DMS53 treated with DMSO at 0.1 percent for 48 hours (cell line): ENCODE measurements at regions not wholly inside any gene's neighbourhood (a gene's known extent, or its start where the extent isn't known, plus 50 kb on each side); places are given as distances from the start of the nearest gene placed in this dataset.

Source experiments
- DNase-seq: peaks from one replicate; lab custom pipeline; 2025; ENCODE audit not compliant: unreplicated experiment; lab: John Stamatoyannopoulos, UW

DNA sequence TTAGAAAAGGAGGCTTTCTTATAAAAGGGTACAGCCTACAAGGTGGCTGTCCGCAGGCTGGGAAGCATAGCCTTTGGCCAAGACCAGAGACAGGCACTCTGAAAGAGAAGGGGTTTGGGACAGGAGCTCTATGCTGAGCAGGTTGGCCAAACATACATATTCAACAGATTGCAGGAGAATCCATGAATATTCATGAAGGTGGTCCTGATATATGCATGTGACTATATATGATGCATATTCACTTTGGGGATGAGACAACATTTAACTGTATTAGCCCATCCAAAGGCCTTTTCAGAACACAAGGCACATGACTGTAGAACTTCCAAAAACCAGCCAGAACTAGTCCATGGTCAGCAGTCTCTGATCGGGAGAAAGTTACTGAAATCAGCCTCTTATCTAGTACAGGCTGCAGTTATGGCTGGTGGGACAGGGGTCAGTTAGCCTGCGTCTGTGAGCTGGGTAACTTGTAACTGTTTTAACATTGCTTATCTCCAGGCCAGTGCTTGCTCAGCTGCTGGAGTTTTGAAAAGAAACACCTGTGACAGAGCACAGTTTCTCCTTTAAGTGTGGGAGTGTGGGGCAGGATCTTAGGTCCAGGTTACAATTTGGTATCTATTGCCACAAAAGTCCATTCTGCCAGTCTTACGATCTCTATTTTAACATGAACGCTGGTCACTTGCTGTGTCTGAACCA lies 924.2 kb downstream of the UQCRFS1 start:
- DNase-seq = no peak

DNA sequence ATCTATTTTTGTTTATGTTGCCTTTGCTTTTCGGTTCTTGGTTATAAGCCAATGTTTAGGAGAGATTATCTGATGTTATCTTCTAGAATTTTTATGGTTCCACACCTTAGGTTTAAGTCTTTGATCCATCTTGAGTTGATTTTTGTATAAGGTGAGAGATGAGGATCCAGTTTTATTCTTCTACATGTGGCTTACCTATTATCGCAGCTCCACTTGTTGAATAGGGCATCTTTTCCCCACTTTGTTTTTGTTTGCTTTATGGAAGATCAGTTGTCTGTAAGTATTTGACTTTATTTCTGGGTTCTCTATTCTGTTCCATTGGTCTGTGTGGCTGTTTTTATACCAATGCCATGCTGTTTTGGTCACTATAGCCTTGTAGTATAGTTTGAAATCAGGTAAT lies 927.0 kb downstream of the UQCRFS1 start:
- DNase-seq = no peak

DNA sequence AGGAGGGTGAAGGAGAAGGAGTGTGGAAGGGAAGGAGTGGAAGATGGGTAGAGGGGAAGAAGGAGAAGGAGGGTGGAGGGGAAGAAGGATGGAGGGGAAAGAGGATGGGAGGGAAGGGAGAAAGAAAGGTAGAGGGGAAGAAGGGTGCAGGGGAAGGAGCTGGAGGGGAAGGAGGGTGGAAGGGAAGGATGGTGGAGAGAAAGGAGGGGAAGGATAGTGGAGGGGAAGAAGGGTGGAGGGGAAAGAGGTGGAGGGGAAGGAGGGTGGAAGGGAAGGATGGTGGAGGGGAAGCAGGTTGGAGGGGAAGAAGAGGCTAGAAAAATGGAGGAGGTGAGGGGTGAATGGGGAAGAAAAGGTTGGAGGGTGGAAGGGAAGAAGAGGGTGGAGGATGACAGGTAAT lies 927.9 kb downstream of the UQCRFS1 start:
- no peak for DNase-seq

DNA sequence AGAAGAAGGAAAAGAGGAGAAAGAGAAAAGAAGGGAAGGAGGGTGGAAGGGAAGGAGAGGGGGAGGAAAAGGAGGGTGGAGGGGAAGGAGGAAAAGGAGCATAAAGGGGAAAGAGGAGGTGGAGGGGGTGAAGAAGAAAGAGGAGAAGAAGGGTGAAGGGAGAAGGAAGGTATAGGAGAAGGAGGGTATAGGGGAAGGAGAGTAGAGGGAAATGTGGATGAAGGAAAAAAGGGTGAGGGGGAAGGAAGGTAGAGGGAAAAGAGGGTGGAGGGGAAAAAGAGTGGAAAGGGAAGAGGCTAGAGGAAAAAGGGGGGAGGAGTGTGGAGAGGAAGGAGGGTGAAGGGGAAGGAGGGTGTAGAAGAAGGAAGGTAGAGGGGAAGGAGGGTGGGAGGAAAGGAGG lies 928.6 kb downstream of the UQCRFS1 start:
- DNase-seq = no peak

DNA sequence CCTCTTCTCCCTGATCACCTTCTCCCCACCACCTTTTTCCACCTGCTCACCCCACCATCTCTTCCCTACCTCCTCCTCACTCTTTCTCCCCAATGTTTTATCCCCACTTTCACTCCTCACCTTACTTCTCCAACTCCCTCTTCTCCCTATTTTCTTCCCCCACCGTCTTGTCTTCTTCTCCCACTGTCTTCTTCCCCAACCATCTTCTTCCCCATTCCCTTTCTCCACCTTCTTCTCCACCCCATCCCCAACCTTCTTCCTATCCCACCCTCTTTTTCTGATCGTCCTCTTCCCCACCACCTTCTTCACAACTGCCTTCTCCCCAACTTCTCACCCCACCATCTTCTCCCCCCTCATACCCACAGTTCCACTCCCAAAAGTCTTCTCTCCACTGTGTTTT lies 929.4 kb downstream of the UQCRFS1 start:
- no peak for DNase-seq

DNA sequence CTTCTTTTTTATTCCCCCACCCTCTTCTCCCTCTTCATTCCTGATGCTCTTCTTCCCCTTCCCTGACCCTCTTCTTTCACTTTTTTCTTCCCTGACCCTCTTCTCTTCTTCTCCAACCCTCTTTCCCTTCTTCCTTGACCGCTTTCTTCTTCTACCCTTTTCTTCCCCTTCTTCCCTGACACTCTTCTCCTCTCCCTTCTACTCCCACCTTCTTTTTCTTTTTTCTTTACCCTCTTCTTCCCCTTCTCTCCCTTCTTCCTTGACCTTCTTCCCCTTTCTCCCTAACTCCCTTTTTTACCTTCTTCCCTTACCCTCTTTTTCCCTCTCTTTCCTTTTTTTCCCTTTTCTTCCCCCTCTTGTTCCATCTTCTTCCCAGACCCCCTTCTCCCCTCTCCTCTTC lies 931.3 kb downstream of the UQCRFS1 start:
- DNase-seq = no peak

DNA sequence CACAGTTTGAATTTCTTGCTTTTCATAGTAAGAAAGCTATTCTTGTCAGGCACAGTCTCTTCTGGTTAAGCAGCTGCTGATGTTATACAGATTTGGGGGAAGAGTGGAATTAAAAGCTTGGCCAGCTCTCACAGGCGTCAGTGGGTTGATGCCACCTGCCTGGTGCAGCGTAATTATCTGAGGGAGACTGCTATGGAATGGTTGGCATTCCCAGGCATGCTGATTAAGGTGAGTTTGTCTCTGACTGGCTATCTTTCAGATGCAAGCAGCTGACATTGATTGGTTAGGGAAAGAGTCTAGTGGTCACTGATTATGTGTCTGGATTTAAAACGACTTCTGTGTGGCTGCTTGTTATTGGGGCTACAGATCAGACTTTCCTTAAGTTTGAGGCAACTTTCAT lies 948.4 kb downstream of the UQCRFS1 start:
- DNase-seq = no peak

DNA sequence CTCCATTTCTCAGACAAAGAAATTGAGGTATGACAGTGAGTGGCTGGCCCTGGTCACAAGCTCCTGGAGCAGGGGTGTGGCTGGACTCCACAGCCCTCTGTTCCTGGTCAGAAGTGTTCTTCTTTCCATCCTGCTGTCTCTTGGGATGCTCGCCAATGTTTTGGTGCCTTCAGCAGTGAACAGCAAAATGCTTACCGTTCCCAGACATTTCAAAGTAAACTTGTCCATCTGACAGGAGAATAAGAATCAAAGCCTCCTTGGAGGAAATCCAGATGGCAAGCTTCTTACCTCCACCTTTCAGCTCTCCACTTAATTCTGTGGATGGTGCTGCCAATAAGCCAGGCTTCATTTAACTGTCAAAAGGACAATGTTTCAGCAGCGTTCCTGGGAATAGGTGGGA lies 954.1 kb downstream of the UQCRFS1 start:
- DNase-seq = no peak

DNA sequence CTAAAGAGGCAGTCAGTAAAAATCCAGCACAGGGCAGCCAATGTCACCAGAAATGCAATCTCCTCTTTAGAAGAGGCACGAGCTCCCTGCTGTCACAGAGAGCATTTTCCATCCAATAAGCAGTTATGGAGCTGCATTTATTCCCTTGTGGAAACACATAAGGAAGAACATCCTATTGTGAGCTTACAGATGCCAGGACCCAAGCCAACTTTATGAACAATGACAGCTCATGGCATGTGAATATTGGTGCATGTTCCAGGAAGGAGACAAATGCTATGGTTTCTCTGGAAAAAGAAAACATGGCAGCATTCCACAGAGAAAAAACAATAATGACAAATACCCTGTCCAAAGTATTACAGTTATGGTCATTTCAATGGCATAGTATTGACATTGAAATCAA lies 955.6 kb downstream of the UQCRFS1 start:
- no peak for DNase-seq

DNA sequence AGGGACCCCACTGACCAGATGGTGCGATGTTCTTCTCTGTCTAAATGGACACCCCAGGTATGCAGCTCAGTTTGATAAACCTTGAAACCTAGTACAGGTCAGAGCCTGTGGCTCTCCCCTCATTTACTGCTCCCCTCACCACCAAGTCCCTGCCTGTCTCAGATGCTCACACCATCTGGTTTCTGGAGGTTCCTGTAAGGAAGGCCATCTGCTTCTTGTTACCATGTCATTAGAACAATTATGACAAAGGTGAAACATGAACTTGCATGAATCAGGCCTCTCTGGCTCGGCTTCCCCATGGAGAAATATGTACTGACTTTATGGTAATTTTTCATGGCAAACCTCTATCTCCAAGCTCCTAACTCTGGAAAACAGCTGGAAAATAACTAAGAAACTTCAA lies 965.7 kb downstream of the UQCRFS1 start:
- no peak for DNase-seq

DNA sequence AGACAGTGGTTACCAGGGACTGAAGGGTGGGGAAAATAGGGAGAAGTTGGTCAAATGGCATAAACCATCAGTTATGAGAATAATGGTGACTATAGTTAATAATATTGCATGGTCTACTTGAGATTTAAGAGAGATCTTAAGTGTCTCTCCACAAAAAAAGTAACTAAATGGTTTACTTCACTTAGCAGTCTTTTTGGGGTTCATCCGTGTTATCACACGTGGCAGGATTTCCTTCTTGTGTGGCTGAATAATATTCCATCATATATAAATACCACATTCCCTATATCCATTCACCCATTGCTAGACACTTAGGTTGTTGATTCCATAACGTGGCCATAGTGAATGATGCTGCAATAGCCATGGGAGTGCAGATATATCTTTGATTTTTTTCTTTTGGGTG lies 967.0 kb downstream of the UQCRFS1 start:
- no peak for DNase-seq

DNA sequence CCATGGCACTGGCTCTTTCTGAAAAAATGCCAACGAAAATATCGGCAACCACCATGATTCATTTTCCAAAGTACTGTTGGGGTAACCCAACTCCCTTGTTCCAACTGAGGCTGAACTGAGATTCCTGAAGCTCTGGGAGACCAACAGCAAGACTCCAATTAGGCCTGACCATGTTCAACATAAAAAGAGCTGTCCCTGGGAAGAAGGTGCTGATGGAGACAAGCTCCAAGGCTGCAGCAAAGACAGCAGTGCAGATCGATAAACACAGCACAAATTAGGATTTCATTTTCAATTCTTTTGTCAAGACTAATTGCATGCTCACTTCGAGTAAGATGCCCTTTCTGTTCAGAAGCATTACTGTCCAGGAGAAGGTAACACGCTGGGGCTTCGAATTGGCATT lies 968.0 kb downstream of the UQCRFS1 start:
- no peak for DNase-seq

DNA sequence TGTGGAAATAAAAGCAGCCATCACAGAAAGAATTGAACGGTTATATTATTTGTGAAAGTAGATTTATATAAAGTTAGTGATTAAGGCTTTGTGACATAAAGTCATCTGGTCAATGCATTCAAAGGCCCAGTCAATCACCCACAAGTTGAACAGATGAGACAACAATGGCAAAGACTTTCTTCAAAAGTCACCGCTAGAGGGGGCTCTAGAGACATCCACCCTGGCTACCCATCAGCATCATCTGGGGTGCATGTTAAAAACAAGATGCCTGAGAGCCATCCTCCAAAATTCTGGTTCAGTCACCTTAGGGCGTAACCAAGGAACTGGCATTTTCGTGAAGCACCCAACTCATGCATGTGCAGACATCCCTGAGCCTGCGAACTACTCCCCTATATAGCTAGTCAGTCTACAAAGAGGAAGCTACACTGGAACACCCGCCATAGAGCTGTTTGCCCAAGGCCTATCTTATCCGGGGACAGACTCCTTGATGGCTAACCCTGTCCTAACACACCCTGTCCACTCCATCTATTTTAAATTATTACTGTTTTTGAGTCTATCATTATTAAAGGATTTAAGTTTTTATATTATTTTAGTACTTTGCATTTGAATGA lies 970.5 kb downstream of the UQCRFS1 start:
- DNase-seq = no peak

DNA sequence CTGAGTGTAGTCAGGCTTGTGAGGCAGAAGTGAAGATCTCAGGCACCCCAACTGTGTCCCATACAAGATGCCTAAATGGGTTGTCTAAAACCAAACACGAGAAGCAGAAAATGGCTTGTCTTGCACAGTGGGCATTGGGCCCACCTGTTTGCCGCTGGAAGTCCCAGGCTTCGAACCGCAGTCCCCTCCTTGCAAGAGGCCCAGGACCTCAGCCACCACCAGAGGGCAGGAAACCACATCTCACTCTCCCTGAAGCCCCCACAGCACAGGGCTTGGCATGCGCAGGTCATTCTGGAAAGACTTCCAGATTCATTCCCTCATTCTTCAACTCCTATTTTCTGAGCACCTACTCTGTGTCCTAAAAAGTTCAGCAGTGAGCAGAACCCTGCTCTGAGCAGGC lies 973.7 kb downstream of the UQCRFS1 start:
- no peak for DNase-seq

DNA sequence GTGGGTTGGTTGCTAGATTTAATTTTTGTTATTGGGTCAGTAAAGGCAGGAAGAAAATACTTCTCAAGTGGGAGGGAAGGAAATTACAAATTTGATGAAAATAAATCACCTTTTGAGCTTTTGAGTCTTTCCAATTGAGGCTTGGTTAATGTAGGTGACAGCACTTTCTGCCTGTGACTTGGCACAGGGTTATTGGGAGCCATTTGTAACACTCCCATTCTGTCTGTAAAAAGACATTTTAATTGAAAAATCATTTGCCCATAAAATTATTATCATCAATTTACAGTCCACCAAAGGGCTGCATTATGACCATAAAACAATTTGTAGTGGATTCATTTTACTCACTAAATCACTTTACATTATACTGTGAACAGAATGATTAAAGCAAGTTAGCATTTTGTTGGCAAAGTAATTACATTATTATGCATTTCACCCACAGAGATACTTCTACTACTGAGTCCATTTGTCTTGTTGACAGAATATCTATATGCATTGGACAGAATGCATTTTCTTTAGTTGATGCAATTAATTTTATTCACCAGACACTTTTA lies 974.6 kb downstream of the UQCRFS1 start:
- no peak for DNase-seq

DNA sequence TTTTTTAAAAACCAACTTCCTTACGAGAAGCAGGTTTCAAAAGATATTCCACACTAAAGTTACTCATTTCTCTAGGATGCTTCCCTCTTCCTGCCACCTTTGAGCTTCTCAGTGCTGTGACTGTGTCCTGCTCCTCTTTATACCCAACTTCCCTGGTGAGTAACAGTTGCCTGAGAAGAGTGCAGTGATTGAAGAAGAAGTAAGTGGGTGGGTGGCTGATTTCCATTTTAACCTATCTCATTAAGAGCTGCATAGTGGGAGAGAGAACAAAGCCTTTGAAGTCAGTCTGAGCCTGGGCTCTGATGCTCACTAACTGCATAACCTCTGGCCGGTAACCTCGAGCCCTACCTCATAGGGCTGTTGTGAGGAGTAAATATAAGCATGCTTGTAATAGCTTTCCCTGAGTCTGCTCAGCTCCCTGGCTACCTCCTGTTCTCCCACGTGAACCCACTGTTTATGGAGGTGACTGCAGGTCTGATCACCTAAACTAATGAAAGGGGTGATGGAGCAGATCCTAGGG lies 977.3 kb downstream of the UQCRFS1 start:
- DNase-seq = no peak

DNA sequence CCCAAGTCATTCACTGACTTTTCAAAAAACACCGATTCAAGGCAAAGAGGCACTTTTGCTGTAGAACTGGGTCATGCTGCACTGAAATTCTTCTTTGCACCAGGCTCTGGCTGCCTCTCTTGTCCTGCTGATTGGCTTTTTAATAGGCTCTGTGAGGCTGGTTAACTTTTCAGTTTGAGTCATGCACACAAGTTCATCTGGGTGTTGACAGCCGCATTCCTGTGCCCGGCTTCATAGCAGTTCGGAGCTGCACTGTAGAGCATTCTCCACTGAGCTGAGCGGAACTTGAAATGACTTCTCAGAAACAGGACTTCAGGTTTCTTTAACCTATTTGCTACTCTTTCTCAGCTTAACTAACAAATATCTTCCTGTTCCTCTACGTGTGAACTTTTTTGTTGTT lies 978.3 kb downstream of the UQCRFS1 start:
- DNase-seq = no peak

DNA sequence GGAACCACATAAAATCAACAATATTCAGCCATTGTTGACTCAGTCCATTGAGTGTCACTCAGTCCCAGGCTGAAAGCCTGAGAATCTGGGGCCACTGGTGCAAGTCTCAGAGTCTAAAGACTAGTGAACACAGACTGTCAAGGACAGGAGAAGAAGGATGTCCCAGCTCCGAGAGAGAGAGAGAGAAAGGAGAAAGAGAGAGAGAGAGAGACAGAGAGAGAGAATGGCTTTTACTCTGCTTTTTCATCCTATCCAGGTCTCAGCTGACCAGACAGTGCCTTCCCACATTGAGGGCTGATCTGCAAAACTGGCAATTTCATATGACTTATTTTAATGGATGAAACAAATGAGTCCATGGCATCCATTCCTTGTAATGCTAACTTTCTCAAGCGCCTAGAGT lies 984.1 kb downstream of the UQCRFS1 start:
- DNase-seq = no peak

DNA sequence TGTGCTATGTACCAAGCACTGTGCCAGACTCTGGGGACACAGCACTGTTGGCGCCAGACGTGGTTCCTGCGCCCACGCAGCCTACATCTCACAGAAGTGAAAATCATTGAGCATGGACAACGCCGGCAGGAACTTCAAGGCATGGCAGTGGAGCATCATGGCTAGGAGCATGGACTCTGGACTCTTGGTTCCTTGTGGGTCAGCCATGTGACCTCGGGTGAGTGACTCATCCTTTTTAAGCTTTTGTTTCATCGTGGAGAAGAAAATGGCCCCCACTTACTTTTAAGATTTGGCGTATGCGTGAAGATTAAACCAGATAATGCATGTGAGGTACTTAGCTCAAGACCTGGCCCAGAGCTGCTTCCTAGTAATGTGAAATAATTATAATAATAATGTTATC lies 988.5 kb downstream of the UQCRFS1 start:
- DNase-seq = no peak

DNA sequence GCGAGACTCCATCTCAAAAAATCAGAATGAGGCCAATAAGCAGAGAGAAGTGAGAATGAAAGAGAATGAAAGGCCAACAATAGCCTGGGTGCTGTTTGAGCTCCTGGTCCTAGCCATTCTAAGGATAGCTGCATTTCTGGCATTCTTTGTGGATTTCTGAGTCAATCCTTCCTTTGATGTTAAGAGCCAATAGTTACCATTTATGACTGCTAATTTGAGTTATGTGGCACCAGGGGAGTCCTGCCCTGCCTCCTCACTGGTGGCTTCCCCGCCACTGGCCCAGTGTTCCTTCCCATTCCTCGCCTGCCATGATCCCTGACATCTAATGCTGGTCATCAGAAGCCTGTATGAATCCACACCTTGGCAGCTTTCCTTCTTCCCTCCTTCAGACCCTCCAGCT lies 991.2 kb downstream of the UQCRFS1 start:
- no peak for DNase-seq

DNA sequence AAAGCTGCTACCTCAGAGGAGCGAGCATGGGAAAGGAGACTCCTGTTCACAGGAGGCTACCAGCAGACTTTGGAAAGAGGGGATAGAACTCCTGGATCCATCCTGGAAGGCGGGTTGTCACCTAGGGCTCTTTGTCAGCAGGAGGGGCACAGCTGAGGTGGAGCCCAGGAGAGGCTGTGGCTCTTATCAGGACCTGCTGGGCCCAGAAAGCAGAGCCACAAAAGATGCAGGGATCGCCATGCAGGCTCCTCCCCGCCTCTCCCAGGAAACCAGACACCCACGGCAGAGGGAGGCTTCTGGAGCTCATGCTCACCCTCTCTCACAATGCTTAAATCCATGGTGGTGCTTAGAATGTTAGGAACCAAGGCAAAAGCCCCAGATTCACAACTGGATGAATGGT lies 994.2 kb downstream of the UQCRFS1 start:
- DNase-seq = no peak

DNA sequence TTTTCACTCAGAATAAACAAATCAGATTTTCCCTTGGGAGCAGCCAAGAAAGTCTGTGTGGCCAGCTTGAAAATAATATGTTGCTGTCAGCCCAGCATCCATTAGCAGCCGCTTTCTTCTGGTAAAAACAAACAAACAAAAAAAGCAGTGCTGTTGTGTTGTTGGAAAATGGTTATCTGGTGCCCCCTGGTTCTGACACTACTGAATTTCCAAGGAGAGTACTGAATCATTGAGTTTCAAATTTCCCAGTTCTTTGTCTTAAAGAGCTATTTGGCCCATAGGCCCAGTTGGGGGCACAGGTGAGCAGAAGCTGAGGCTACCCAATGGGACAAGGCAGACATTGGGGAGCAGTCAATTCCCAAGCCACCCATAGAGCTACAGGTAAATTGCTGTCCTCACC lies 995.9 kb downstream of the UQCRFS1 start:
- DNase-seq = no peak
